GM12874 (cell line): ENCODE measurements at regions not wholly inside any gene's neighbourhood (a gene's known extent, or its start where the extent isn't known, plus 50 kb on each side); places are given as distances from the start of the nearest gene placed in this dataset.

Source experiments
- CTCF ChIP-seq: IDR thresholded peaks from 2 replicates; pipeline ENCODE4 v1.5.1; 2011; ENCODE audit warnings: low read depth, mild to moderate bottlenecking, control low read depth, low read length, moderate library complexity; ENCODE audit not compliant: insufficient read depth

GRCh38 chr3:69688400-69688799, 50.9 kb upstream of the MITF start:
- TF ChIP-seq CTCF, result no peak

- TF ChIP-seq CTCF, result no peak
These were observed 51.6 kb upstream of the MITF start for GRCh38 chr3:69687641-69688040.

GRCh38 chr3:69686056-69686455, 53.2 kb upstream of the MITF start:
- no peak for TF ChIP-seq CTCF

- TF ChIP-seq CTCF, result no peak
These were observed 54.8 kb upstream of the MITF start for GRCh38 chr3:69684309-69684961.

GRCh38 chr3:69683082-69683806, 56.0 kb upstream of the MITF start:
- TF ChIP-seq CTCF, result no peak

GRCh38 chr3:69675786-69676530, 63.3 kb upstream of the MITF start:
- TF ChIP-seq CTCF, result no peak

- TF ChIP-seq CTCF, result no peak
These were observed 64.5 kb upstream of the MITF start for GRCh38 chr3:69674752-69675151.
